ENCODE measurements at regions not wholly inside any gene's neighbourhood (a gene's known extent, or its start where the extent isn't known, plus 50 kb on each side); places are given as distances from the start of the nearest gene placed in this dataset.

DNA sequence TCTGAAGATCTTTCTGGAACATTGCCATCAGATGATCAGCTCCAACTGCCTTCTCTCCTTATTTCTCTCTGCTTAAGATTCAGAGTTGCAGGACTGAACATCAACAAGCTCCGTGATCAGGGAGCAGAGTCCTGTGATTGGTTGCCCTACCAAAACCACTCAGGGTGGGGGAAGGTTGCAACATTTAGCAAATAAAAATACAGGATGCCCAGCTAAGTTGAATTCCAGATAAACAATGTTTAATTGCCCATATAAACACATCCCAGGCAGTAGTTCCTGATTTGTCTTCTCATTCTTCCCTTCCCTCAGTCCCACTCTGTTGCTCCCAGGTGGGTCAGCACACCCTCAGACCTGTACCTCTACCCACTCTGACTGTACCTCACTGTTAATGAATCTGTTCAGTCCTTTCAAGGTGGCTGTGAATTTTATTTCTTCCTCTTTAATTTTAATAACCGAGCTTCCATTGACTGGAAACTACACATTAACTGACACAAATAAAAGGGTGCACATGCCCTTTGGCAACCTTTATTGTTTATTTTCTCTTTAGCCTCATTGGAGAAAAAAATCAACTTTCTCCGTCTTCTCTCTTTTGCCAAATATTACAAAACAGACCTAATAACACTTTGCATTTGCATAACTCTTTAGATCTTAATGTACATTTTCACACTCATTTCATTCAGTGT, 167.1 kb upstream of the PKDCC start:
- Histone ChIP-seq H3K27ac (replicated peaks) (no peak overlapping the region), H3K27me3 (ENCODE audit: insufficient read depth, poor library complexity, severe bottlenecking) (peaks cover 2% of the 10 kb centered on the region), H3K4me3 (replicated peaks; ENCODE audit: insufficient read depth, low read length) (no peak overlapping the region)
- TF ChIP-seq, protein P1, sequence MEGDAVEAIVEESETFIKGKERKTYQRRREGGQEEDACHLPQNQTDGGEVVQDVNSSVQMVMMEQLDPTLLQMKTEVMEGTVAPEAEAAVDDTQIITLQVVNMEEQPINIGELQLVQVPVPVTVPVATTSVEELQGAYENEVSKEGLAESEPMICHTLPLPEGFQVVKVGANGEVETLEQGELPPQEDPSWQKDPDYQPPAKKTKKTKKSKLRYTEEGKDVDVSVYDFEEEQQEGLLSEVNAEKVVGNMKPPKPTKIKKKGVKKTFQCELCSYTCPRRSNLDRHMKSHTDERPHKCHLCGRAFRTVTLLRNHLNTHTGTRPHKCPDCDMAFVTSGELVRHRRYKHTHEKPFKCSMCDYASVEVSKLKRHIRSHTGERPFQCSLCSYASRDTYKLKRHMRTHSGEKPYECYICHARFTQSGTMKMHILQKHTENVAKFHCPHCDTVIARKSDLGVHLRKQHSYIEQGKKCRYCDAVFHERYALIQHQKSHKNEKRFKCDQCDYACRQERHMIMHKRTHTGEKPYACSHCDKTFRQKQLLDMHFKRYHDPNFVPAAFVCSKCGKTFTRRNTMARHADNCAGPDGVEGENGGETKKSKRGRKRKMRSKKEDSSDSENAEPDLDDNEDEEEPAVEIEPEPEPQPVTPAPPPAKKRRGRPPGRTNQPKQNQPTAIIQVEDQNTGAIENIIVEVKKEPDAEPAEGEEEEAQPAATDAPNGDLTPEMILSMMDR (IDR thresholded peaks at IDR 0.05; ENCODE audit: insufficient read depth, low read length): no peak
- TF ChIP-seq, protein P2, sequence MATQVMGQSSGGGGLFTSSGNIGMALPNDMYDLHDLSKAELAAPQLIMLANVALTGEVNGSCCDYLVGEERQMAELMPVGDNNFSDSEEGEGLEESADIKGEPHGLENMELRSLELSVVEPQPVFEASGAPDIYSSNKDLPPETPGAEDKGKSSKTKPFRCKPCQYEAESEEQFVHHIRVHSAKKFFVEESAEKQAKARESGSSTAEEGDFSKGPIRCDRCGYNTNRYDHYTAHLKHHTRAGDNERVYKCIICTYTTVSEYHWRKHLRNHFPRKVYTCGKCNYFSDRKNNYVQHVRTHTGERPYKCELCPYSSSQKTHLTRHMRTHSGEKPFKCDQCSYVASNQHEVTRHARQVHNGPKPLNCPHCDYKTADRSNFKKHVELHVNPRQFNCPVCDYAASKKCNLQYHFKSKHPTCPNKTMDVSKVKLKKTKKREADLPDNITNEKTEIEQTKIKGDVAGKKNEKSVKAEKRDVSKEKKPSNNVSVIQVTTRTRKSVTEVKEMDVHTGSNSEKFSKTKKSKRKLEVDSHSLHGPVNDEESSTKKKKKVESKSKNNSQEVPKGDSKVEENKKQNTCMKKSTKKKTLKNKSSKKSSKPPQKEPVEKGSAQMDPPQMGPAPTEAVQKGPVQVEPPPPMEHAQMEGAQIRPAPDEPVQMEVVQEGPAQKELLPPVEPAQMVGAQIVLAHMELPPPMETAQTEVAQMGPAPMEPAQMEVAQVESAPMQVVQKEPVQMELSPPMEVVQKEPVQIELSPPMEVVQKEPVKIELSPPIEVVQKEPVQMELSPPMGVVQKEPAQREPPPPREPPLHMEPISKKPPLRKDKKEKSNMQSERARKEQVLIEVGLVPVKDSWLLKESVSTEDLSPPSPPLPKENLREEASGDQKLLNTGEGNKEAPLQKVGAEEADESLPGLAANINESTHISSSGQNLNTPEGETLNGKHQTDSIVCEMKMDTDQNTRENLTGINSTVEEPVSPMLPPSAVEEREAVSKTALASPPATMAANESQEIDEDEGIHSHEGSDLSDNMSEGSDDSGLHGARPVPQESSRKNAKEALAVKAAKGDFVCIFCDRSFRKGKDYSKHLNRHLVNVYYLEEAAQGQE (IDR thresholded peaks at IDR 0.05; ENCODE audit: insufficient replicate concordance, low read depth): no peak
- no peak for TF ChIP-seq SPI1 (IDR thresholded peaks at IDR 0.05; ENCODE audit: borderline replicate concordance, low read depth)
- no peak for TF ChIP-seq GABPA (IDR thresholded peaks at IDR 0.05; ENCODE audit: low read depth)
- no peak for TF ChIP-seq POLR2AphosphoS5 (IDR thresholded peaks at IDR 0.05; ENCODE audit: low read depth)
- no peak for DNase-seq (ENCODE audit: low read depth in 1 of 2, low spot score in 1 of 2)

DNA sequence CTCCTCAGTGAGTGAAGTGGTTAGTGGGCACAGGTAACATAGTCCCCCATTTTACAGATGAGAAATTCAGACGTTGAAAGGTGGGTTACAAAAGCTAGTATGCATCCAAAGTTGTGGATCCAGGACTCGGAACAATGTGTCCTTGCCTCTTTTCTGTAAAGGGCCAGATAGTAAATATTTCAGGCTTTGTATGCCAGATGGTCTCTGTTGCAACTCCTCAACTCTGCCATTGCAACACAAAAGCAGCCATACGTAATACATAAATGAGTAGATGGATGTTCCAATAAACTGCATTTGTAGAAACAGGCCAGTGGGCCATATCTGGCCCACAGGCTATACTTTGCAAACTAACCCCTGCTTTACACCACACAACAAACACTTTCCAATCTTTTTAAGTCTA, 166.6 kb upstream of the PKDCC start:
- Histone ChIP-seq H3K27ac (replicated peaks) (no peak overlapping the region), H3K27me3 (ENCODE audit: insufficient read depth, poor library complexity, severe bottlenecking) (peaks cover 2% of the 10 kb centered on the region), H3K4me3 (replicated peaks; ENCODE audit: insufficient read depth, low read length) (no peak overlapping the region)
- no peak for DNase-seq (ENCODE audit: low read depth in 1 of 2, low spot score in 1 of 2)
- TF ChIP-seq GABPA (IDR thresholded peaks at IDR 0.05; ENCODE audit: low read depth): no peak

DNA sequence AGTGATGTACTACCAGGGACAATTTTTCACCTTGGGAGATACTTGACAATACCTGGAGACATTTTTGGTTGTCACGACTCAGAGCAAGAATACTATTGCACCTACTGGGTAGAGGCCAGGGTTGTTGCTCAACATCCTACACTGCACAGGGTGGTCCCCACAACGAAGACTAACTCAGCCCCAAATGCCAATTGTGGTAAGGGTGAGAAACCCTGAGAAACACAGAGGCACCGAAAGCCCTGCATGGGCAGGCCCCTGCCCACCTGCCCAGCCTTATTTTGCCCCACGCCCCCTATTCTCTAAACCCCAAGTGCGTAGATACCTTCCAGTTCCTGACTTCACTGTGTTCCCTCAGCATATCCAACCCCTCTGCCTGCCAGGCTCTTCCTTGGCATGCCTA, 163.1 kb upstream of the PKDCC start:
- DNase-seq (ENCODE audit: low read depth in 1 of 2, low spot score in 1 of 2): no peak
- H3K27me3 ChIP-seq (ENCODE audit: insufficient read depth, poor library complexity, severe bottlenecking): peaks cover 2% of the 10 kb centered on the region
- no peak overlapping the region for H3K4me3 ChIP-seq (replicated peaks; ENCODE audit: insufficient read depth, low read length)
- TF ChIP-seq, protein P2 (IDR thresholded peaks at IDR 0.05; ENCODE audit: insufficient replicate concordance, low read depth): no peak
- TF ChIP-seq, protein P1 (IDR thresholded peaks at IDR 0.05; ENCODE audit: insufficient read depth, low read length): no peak
- no peak for TF ChIP-seq SPI1 (IDR thresholded peaks at IDR 0.05; ENCODE audit: borderline replicate concordance, low read depth)
- TF ChIP-seq GABPA (IDR thresholded peaks at IDR 0.05; ENCODE audit: low read depth): no peak
- TF ChIP-seq POLR2AphosphoS5 (IDR thresholded peaks at IDR 0.05; ENCODE audit: low read depth): no peak
- no peak overlapping the region for H3K27ac ChIP-seq (replicated peaks)

DNA sequence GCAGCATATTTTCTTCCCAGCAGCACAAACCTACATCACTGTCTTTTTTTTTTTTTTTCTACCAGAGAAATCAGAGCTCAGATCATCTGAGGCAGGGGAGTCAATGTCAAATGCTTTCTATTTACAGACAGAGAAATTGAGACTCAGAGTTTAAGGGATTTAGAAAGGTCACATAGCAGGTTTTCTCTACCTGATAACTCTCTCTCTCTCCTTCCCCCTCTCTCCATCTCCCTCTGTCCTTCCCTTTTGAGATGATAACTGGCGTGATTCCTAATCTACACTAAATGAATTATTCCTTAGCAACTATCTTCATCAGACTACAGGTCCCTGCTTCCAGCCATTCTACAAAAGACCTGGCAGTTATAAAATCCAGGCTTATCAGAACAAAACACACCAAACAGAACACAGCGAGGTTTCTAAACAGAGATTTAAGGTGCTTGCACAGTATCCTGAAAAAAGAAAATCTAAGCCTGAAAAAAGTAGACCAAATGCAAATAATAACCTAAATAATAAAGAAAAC, 161.6 kb upstream of the PKDCC start:
- DNase-seq (ENCODE audit: low read depth in 1 of 2, low spot score in 1 of 2): no peak
- no peak overlapping the region for H3K27ac ChIP-seq (replicated peaks)

More for the DNA sequence above, 161.6 kb upstream of the PKDCC start:
- TF ChIP-seq POLR2AphosphoS5 (IDR thresholded peaks at IDR 0.05; ENCODE audit: low read depth) (no peak), SPI1 (IDR thresholded peaks at IDR 0.05; ENCODE audit: borderline replicate concordance, low read depth) (no peak), GABPA (IDR thresholded peaks at IDR 0.05; ENCODE audit: low read depth) (no peak)
- TF ChIP-seq, protein P2 (IDR thresholded peaks at IDR 0.05; ENCODE audit: insufficient replicate concordance, low read depth): no peak
- TF ChIP-seq, protein P1 (IDR thresholded peaks at IDR 0.05; ENCODE audit: insufficient read depth, low read length): no peak
- H3K4me3 ChIP-seq (replicated peaks; ENCODE audit: insufficient read depth, low read length): no peak overlapping the region
- H3K27me3 ChIP-seq (ENCODE audit: insufficient read depth, poor library complexity, severe bottlenecking): peaks cover 2% of the 10 kb centered on the region

Measured in HL-60 (cell line).